Testis (tissue), 2 donors: ENCODE measurements at regions not wholly inside any gene's neighbourhood (a gene's known extent, or its start where the extent isn't known, plus 50 kb on each side); places are given as distances from the start of the nearest gene placed in this dataset.

ENCODE experiments used
- DNase-seq: peaks from one replicate; pipeline ENCODE4 v3.0.0-alpha.2; 2019
- H3K27ac ChIP-seq, 2 donors: fragments of 200-600 bp; sonication (generic); one replicate each; pipeline ENCODE4 v1.5.1; 2019
- H3K27me3 ChIP-seq: fragments of 200-600 bp; sonication (generic); one replicate; pipeline ENCODE4 v1.5.1; 2019
- H3K36me3 ChIP-seq: fragments of 200-600 bp; sonication (generic); one replicate; pipeline ENCODE4 v1.5.1; 2017; ENCODE audit warnings: low read depth; ENCODE audit errors: missing control alignments
- H3K4me1 ChIP-seq: fragments of 200-600 bp; sonication (generic); one replicate; pipeline ENCODE4 v1.5.1; 2019
- H3K4me3 ChIP-seq, 2 donors: fragments of 200-600 bp; sonication (generic); one replicate each; pipeline ENCODE4 v1.5.1; 2017 to 2019
- H3K9me3 ChIP-seq: fragments of 200-600 bp; sonication (generic); one replicate; pipeline ENCODE4 v1.5.1; 2017
- CTCF ChIP-seq, 3 experiments: fragments of 450-650 bp in 2 of 3; fragments of 200-600 bp in 1 of 3; sonication (generic) in 1 of 3; IDR thresholded peaks; one replicate each; pipeline ENCODE4 v1.5.1; 2016 to 2019; ENCODE audit warnings: antibody characterized with exemption in 3 of 3, mild to moderate bottlenecking in 2 of 3, moderate library complexity in 1 of 3
- POLR2A ChIP-seq: fragments of 450-650 bp; IDR thresholded peaks from one replicate; pipeline ENCODE4 v1.6.1; 2017; ENCODE audit warnings: antibody characterized with exemption, mild to moderate bottlenecking, moderate library complexity
- WGBS, 2 donors: methylation state at CpG; one replicate each; pipeline ENCODE4 v1.1.5; 2018; 5-methylcytosine and 5-hydroxymethylcytosine counted together
- intact Hi-C: fragments of 100-400 bp; cut with DNase I; formaldehyde crosslinking; loops from one replicate; pipeline ENCODE4 v1.15.1; 2023; ENCODE audit warnings: low total_unique reads

- no peak for TF ChIP-seq POLR2A
- H3K27me3 ChIP-seq, result no peaks in the 10 kb centered on the region
- H3K4me3 ChIP-seq, result no peak overlapping the region
- peaks cover 6% of the 10 kb centered on the region for H3K4me1 ChIP-seq
- WGBS, 2 donors, result 69% methylated on average over 5 of the region's 5 CpGs
- H3K36me3 ChIP-seq, result no peaks in the 10 kb centered on the region
- DNase-seq, result no peak
- H3K9me3 ChIP-seq, result no peaks in the 10 kb centered on the region
- H3K27ac ChIP-seq, result no peak overlapping the region
- intact Hi-C loops, result no loop called here
Measured at GRCh38 chr3:16793321-16793720, 91.4 kb upstream of the PLCL2 start.

GRCh38 chr3:16794257-16794656 is 90.5 kb upstream of the PLCL2 start:
- no peak for DNase-seq
- H3K36me3 ChIP-seq, result no peaks in the 10 kb centered on the region
- H3K27me3 ChIP-seq, result no peaks in the 10 kb centered on the region
- no peak overlapping the region for H3K4me3 ChIP-seq
- no peaks in the 10 kb centered on the region for H3K9me3 ChIP-seq
- no peak overlapping the region for H3K27ac ChIP-seq
- TF ChIP-seq CTCF (IDR thresholded peaks at IDR 0.05) (no peak), POLR2A (no peak)
- intact Hi-C loops, result no loop called here
- H3K4me1 ChIP-seq, result peaks cover 6% of the 10 kb centered on the region

- H3K27me3 ChIP-seq, result no peaks in the 10 kb centered on the region
- TF ChIP-seq CTCF (IDR thresholded peaks at IDR 0.05), result no peak
Measured at GRCh38 chr3:16795581-16795980, 89.2 kb upstream of the PLCL2 start.

GRCh38 chr3:16797831-16798230 is 86.9 kb upstream of the PLCL2 start:
- H3K27me3 ChIP-seq, result no peaks in the 10 kb centered on the region
- peaks cover 3% of the 10 kb centered on the region for H3K4me1 ChIP-seq
- H3K9me3 ChIP-seq, result no peaks in the 10 kb centered on the region
- no peaks in the 10 kb centered on the region for H3K36me3 ChIP-seq
- TF ChIP-seq POLR2A, result no peak
- WGBS, 2 donors, result 61 to 86% methylated on average over 1 of the region's 1 CpG
- no peak overlapping the region for H3K27ac ChIP-seq
- intact Hi-C loops, result no loop called here
- DNase-seq, result no peak
- H3K4me3 ChIP-seq, result no peak overlapping the region

More at GRCh38 chr3:16795581-16795980, 89.2 kb upstream of the PLCL2 start:
- no peaks in the 10 kb centered on the region for H3K9me3 ChIP-seq
- 79 to 86% methylated on average over 2 of the region's 2 CpGs for WGBS, 2 donors
- intact Hi-C loops, result no loop called here
- no peak overlapping the region for H3K27ac ChIP-seq
- H3K36me3 ChIP-seq, result no peaks in the 10 kb centered on the region
- no peak for DNase-seq
- no peak overlapping the region for H3K4me3 ChIP-seq
- peaks cover 3% of the 10 kb centered on the region for H3K4me1 ChIP-seq

- H3K36me3 ChIP-seq, result no peaks in the 10 kb centered on the region
- no peaks in the 10 kb centered on the region for H3K9me3 ChIP-seq
- TF ChIP-seq CTCF (IDR thresholded peaks at IDR 0.05) (no peak), POLR2A (no peak)
- intact Hi-C loops, result no loop called here
- WGBS, 2 donors, result 90 to 94% methylated on average over 4 of the region's 4 CpGs
- H3K4me1 ChIP-seq, result peaks cover 3% of the 10 kb centered on the region
- no peak for DNase-seq
- no peak overlapping the region for H3K4me3 ChIP-seq
- no peaks in the 10 kb centered on the region for H3K27me3 ChIP-seq
- no peak overlapping the region for H3K27ac ChIP-seq
Measured at GRCh38 chr3:16798738-16799137, 86.0 kb upstream of the PLCL2 start.

- 81 to 88% methylated on average over 3 of the region's 3 CpGs for WGBS, 2 donors
- TF ChIP-seq CTCF (IDR thresholded peaks at IDR 0.05) (no peak), POLR2A (no peak)
- intact Hi-C loops, result no loop called here
- Histone ChIP-seq H3K4me1 (peaks cover 3% of the 10 kb centered on the region), H3K27me3 (no peaks in the 10 kb centered on the region), H3K9me3 (no peaks in the 10 kb centered on the region), H3K36me3 (no peaks in the 10 kb centered on the region), H3K4me3 (no peak overlapping the region), H3K27ac (no peak overlapping the region)
- no peak for DNase-seq
Measured at GRCh38 chr3:16800361-16800760, 84.4 kb upstream of the PLCL2 start.
